H7 (cell line): ENCODE measurements at regions not wholly inside any gene's neighbourhood (a gene's known extent, or its start where the extent isn't known, plus 50 kb on each side); places are given as distances from the start of the nearest gene placed in this dataset.

Experiments used
- DNase-seq: peaks from one replicate; pipeline ENCODE4 v3.0.0; 2012
- H3K27me3 ChIP-seq: 2 replicates; pipeline ENCODE4 v1.6.0; 2011; ENCODE audit warnings: mild to moderate bottlenecking, low read length; ENCODE audit not compliant: control insufficient read depth, insufficient read depth
- H3K36me3 ChIP-seq: replicated peaks from 2 replicates; pipeline ENCODE4 v1.5.1; 2011; ENCODE audit warnings: low read length; ENCODE audit not compliant: control insufficient read depth, insufficient read depth
- H3K4me3 ChIP-seq: 2 replicates; pipeline ENCODE4 v1.5.1; 2011; ENCODE audit warnings: low read depth, mild to moderate bottlenecking, control low read depth, low read length, moderate library complexity; ENCODE audit not compliant: insufficient read depth

DNA sequence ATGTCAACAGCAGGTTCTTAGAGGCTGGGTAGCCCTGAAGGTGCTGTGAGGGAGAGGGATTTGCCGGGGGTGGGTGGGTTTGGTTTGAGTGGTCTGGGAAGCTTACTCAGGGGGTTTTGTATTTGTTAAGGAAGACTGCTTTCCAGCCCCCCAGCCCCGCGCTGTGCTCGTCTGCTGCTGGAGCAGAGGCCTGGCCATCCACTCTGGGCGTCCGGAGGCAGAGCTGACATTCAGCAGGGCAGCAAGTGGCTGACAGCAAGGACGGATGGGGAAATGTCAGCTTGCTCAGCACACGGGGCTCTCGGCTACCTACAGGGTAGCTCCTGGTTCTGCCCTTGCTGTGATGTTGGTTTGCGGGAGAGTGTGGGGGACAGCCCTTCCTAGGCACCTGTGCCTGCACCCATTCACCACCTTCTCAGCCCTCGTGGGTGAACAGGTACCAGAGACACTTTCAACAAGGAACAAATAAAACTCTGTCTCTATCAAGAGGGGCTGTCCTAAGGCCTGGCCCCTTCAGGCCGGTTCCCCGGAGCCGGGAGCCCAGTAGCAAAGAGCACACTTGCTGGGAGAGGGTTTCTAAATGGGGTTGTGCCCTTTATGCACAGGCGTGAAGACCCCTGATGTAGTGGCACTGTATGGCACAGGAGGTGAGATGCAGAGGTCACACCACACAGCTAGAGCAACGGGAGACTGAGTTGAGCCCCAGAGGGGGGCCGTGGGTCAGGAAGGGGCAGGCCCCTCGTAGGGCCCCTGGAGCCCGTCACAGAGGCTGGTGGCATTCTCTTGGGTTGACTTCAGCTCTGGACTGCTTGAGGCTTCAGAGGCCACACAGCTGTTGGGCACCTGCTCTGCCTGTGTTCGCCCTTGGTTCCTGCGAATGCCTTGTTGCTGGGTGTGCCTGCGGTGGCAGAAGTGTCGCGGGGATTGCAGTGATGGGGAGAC, 72.2 kb upstream of the SHH start:
- no peaks in the 10 kb centered on the region for H3K36me3 ChIP-seq
- no peak overlapping the region for H3K4me3 ChIP-seq
- DNase-seq = no peak
- H3K27me3 ChIP-seq = no peaks in the 10 kb centered on the region

GRCh38 chr7:155883491-155884224, 71.4 kb upstream of the SHH start:
- no peak for DNase-seq
- no peaks in the 10 kb centered on the region for H3K27me3 ChIP-seq
- no peak overlapping the region for H3K4me3 ChIP-seq
- H3K36me3 ChIP-seq = no peaks in the 10 kb centered on the region

- Histone ChIP-seq H3K27me3 (no peaks in the 10 kb centered on the region), H3K4me3 (no peak overlapping the region), H3K36me3 (no peaks in the 10 kb centered on the region)
- DNase-seq = no peak
Observed at GRCh38 chr7:155882596-155882995, 70.3 kb upstream of the SHH start.

DNA sequence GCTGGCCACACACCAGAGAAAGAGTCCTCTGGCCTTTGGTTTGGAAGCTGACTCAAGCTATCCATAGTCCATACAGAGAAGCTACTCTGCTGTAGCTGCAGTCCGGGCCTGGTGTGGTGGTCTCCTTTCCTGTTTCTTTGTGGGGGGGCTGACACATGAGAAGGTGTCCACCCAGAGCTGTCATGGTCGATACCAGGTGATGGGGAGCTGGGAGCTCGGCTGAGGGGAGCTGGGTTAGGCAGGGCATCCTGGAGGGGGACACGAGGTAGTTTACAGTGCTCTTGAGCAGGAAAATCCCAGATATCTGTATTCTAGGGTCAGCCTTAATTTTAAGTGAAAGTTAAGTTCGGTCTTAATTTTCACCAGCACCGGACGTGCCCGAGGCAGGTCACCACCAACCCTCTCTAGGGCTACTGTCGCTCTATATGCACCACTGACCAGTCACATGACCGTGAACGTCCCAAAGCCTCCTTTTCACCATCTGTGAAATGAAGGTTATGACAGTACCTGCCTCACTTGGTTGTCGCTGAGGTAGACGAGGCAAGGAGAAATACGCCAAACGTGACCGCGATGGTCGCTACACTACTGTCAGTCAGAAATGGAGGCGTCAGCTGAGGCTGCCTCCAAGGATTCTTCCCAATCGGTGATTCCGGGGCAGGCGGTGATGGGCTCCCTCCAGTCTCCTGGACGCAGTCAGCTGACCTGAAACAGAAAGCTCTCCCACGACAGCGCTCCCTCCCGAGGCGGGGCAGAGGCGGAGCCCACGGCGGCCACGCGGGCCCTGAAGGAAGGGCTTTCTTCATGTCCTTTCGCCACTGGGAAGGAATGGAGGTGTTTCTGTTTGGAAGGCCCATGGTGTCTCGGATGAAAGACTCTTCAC, 69.4 kb upstream of the SHH start:
- no peaks in the 10 kb centered on the region for H3K36me3 ChIP-seq
- DNase-seq = no peak
- H3K27me3 ChIP-seq = no peaks in the 10 kb centered on the region
- no peak overlapping the region for H3K4me3 ChIP-seq

DNA sequence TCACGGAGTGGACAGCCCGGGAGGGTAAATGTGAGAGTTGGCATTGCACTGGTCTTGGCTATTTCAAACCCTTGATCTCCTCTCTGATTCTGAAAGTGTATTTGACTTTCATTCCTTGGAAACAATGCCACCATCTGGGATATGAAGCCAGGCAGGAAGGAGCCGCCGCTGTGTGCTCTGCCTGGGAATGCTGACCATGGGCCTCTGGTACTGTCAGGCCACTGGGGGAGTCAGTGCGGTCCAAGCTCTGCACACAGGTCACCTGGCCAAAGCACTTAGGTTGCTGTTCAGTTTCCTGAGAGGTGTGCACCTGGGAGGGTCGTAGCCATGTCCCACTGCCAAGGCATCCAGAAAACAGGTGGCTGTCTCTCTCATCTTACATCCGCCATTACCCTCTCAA, 68.5 kb upstream of the SHH start:
- Histone ChIP-seq H3K4me3 (no peak overlapping the region), H3K36me3 (no peaks in the 10 kb centered on the region), H3K27me3 (no peaks in the 10 kb centered on the region)
- no peak for DNase-seq

DNA sequence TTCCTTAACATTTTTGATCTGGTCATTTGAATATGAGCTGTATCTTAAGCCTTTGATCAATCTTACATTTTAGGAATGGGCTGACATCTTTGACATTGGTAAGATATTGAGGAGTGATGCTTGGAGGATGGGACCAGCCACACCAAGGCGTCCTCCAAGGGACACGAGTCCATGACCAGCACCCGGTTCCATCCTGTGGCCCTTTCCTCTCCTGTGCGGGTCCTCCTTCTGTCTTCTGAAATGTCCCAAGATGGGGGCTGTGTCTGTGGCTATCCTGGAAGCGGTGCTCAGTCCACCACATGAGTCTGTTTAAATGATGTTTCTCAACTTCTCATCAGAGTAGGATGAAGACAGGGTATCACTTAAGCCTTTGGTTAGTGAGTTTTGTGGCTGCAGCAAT, 67.3 kb upstream of the SHH start:
- H3K27me3 ChIP-seq = no peaks in the 10 kb centered on the region
- H3K36me3 ChIP-seq = no peaks in the 10 kb centered on the region
- no peak for DNase-seq
- H3K4me3 ChIP-seq = no peak overlapping the region

- no peaks in the 10 kb centered on the region for H3K27me3 ChIP-seq
- no peak for DNase-seq
- H3K36me3 ChIP-seq = no peaks in the 10 kb centered on the region
- no peak overlapping the region for H3K4me3 ChIP-seq
Observed at GRCh38 chr7:155878674-155879073, 66.4 kb upstream of the SHH start.

DNA sequence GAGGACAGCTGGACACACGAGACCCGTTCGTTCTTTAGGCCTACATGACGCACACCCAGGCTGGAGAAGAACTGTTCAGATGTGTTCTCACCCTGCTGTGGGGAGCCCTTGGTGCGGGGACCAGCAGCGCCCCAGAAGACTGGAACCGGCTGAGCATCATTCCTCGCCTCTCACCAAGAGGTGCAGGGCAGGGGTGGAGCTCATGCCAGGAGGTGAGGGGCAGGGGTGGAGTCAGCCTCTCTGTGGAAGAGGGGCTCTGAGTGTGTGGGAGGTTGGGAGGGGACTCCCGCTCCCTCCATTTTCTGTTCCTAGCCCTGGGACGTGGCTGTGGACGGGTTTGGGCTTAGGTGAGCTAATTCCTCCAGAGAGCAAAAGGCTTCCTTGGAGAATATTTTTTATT, 66.0 kb upstream of the SHH start:
- H3K36me3 ChIP-seq = no peaks in the 10 kb centered on the region
- DNase-seq = no peak
- H3K4me3 ChIP-seq = no peak overlapping the region
- no peaks in the 10 kb centered on the region for H3K27me3 ChIP-seq

DNA sequence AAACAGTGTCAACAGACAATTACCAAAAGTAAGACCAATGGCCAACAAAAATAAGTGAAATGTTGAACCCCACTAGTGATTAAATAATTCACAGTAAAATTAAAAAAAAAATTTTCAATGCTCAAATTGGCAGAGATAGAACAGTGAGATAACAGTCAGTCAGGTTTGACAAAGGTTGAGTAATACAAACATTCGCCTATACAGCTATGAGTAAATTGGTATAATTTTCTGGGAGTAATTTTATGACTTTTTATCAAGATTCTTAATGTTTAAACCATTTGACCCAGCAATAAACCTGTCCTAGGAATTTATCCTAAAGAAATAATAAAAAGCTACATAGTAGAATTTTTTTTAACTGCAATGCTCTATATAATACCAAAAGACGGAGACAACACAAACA, 64.9 kb upstream of the SHH start:
- H3K27me3 ChIP-seq = no peaks in the 10 kb centered on the region

GRCh38 chr7:155874411-155874810, 62.1 kb upstream of the SHH start:
- no peak for DNase-seq
- H3K36me3 ChIP-seq = no peaks in the 10 kb centered on the region
- H3K27me3 ChIP-seq = no peaks in the 10 kb centered on the region
- no peak overlapping the region for H3K4me3 ChIP-seq

More for the DNA sequence above, 64.9 kb upstream of the SHH start:
- Histone ChIP-seq H3K36me3 (no peaks in the 10 kb centered on the region), H3K4me3 (no peak overlapping the region)
- no peak for DNase-seq

DNA sequence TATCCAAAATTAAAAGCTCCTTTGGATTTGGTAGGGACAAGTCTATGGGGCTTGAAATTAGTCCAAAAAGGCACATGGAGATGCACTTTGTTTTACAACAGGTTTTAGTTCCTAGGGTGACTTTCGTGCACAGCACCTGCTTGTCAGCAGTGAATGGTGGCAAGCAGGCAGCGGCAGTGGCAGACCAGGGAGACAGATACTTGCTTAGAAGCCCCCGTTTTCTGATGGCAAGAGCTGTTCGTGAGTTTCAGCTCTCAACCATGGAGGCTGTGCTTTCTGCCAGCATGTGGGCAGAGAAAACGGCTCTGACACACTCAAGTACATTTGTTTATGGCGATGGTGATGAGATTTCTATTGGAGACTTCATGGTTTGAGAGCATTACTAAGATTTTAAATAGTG, 61.7 kb upstream of the SHH start:
- DNase-seq = no peak
- Histone ChIP-seq H3K36me3 (no peaks in the 10 kb centered on the region), H3K4me3 (no peak overlapping the region), H3K27me3 (no peaks in the 10 kb centered on the region)

GRCh38 chr7:155872678-155873369, 60.6 kb upstream of the SHH start:
- Histone ChIP-seq H3K4me3 (no peak overlapping the region), H3K36me3 (no peaks in the 10 kb centered on the region), H3K27me3 (no peaks in the 10 kb centered on the region)
- no peak for DNase-seq

DNA sequence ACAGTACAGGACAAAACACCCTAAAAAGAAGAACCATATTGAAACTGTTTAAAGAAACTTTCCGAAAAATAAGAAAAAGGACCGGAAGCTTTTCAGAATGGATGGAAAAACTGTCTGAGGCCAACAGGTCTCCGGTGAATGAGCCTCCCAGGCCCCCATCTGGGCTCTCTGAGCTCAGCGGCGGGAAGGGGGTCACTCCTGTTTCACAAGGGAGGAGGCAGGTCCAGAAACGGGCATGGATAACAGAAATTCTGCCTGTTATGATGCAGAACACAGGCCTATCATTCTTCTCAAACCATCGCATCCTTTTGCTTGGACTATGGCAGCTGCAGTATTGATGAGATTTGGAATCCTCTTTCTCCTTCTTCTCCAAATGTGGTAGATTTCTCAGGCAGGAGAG, 58.9 kb upstream of the SHH start:
- DNase-seq = no peak
- no peak overlapping the region for H3K4me3 ChIP-seq
- H3K27me3 ChIP-seq = no peaks in the 10 kb centered on the region
- no peaks in the 10 kb centered on the region for H3K36me3 ChIP-seq
